Epithelial cell of proximal tubule (primary cell): ENCODE measurements at regions not wholly inside any gene's neighbourhood (a gene's known extent, or its start where the extent isn't known, plus 50 kb on each side); places are given as distances from the start of the nearest gene placed in this dataset.
"Not testable (repeated sequence)": the region's sequence is repeated elsewhere in the genome, so short reads cannot be mapped to it uniquely, and the experiment has no call there.

Experiments used
- DNase-seq: peaks from one replicate; pipeline ENCODE4 v3.0.0-alpha.2; 2011; ENCODE audit warnings: low read depth
- H3K4me3 ChIP-seq: 2 replicates; pipeline ENCODE4 v1.5.1; 2011; ENCODE audit warnings: low read depth, mild to moderate bottlenecking, low read length
- TF ChIP-seq, protein P1 (sequence below): conservative IDR thresholded peaks from 2 replicates; pipeline ENCODE4 v1.5.1; 2012; ENCODE audit warnings: low read depth, mild to moderate bottlenecking, low read length

DNA sequence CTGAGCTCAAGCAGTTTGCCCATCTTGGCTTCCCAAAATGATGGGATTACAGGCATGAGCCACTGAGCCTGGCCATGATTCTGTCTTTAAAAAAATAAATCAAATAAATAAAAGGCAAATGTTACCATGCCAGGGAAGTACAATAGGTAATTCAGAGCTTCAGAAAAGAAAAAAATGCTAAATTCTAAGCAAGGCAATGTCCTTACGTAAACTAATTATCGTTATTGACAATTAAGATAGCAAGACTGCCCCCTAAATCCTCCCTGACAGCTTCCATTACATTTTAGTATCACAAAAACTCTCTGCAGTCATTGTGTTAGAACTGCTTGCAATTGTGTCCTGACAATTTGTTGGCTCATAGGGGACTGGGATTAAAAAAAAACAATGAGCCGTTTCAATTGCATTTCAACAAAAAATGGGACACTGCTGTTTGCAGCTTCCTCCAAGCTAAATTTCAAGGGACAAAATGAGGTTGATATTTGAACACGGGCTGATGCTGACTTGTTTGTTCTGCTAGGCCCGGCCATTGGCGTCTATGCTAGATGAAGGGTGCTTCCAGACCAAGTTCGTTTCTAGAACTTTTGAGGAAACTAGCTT lies 88.9 kb downstream of the MOGAT1 start:
- no peak for DNase-seq
- no peak overlapping the region for H3K4me3 ChIP-seq
- TF ChIP-seq, protein P1, sequence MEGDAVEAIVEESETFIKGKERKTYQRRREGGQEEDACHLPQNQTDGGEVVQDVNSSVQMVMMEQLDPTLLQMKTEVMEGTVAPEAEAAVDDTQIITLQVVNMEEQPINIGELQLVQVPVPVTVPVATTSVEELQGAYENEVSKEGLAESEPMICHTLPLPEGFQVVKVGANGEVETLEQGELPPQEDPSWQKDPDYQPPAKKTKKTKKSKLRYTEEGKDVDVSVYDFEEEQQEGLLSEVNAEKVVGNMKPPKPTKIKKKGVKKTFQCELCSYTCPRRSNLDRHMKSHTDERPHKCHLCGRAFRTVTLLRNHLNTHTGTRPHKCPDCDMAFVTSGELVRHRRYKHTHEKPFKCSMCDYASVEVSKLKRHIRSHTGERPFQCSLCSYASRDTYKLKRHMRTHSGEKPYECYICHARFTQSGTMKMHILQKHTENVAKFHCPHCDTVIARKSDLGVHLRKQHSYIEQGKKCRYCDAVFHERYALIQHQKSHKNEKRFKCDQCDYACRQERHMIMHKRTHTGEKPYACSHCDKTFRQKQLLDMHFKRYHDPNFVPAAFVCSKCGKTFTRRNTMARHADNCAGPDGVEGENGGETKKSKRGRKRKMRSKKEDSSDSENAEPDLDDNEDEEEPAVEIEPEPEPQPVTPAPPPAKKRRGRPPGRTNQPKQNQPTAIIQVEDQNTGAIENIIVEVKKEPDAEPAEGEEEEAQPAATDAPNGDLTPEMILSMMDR = no peak

DNA sequence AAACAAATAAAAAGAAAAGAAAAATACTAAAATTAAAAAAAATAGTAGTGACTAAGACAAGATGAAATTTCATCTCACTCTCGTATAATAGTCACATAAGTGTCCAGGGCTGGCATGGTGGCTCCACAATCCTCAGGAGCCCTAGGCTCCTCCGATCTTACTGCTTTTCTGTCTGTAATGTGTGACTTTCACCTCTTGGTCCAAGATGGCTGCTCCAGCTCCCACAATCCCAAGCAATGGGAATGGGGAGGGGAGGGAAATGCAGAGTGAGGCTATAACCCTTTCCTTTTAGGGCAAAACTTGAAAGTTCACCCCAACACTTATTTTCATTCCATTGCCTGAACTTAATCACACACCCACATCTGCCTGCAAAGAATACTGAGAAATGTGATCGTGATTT lies 90.4 kb downstream of the MOGAT1 start:
- TF ChIP-seq, protein P1 = no peak
- no peak overlapping the region for H3K4me3 ChIP-seq
- DNase-seq = no peak

DNA sequence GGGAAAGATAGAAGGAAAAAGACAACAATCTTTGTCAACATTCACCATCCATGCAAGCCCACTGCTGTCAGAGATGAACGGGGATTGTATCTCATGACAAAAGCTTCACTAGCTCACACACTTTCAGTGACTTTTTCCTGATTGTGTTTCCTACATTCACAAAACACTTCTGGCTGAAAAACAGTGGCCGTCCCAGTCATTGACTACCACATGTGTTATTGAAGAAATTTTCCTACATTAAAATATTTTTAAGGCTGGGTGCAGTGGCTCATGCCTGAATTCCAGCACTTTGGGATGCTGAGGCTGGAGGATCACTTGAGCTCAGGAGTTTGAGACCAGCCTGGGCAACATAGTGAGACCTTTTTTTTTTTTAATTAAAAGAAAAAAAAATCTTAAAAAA lies 90.9 kb downstream of the MOGAT1 start:
- TF ChIP-seq, protein P1 = no peak
- no peak for DNase-seq
- no peak overlapping the region for H3K4me3 ChIP-seq

- H3K4me3 ChIP-seq, DNase-seq: not testable (repeated sequence)
These were observed 94.4 kb downstream of the MOGAT1 start for GRCh38 chr2:222765883-222766282.

DNA sequence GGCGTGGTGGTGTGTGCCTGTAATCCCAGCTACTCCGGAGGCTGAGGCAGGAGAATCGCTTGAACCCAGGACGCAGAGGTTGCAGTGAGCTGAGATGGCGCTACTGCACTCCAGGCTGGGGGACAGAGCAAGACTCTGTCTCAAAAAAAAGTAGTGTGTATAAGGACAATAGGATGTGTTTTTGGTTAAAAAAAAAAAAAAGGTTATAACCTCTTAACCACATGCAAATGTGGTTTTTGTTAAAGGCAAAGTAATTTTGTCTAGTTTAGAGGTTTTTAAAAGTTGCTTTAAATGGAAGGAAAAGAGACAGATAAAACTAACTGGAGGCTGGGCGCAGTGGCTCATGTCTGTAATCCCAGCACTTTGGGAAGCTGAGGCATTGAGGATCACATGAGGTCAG lies 92.8 kb upstream of the ACSL3 start:
- DNase-seq, H3K4me3 ChIP-seq: not testable (repeated sequence)

DNA sequence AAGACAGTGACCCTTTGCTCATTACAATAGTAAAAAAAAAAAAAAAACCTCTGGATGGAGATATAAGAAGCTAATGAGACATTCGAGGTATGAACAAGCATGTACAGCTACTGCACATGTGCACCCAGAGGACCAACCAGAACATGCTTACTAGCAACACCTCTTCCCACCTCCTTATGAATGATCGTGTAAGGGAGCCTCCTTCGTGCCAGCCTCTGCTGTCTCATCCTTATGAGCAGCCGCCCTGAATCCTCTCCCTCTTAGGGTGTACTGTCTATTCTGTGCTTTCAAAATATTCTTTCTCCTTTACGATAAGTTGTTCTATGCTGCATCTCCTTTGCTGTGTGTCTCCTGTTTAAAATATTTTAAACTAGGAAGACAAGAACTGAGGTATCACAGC lies 91.4 kb upstream of the ACSL3 start:
- TF ChIP-seq, protein P1 = no peak
- no peak for DNase-seq
- H3K4me3 ChIP-seq = no peak overlapping the region

- H3K4me3 ChIP-seq = no peak overlapping the region
- DNase-seq = no peak
- TF ChIP-seq, protein P1 = no peak
These were observed 90.9 kb upstream of the ACSL3 start for GRCh38 chr2:222769941-222770340.

GRCh38 chr2:222771832-222772231 lies 89.0 kb upstream of the ACSL3 start:
- no peak overlapping the region for H3K4me3 ChIP-seq
- DNase-seq = no peak
- TF ChIP-seq, protein P1 = no peak
